HG02623 (cell line): ENCODE measurements at regions not wholly inside any gene's neighbourhood (a gene's known extent, or its start where the extent isn't known, plus 50 kb on each side); places are given as distances from the start of the nearest gene placed in this dataset.
"Not testable (repeated sequence)": the region's sequence is repeated elsewhere in the genome, so short reads cannot be mapped to it uniquely, and the experiment has no call there.

ENCODE experiments used
- ATAC-seq: cut with Tn5 transposase; IDR thresholded peaks from one replicate; pipeline ENCODE4 v1.9.1; 2021; ENCODE audit warnings: moderate library complexity; ENCODE audit not compliant: unreplicated experiment

- ATAC-seq, result no peak
These were observed 100.0 kb upstream of the TRIM24 start for GRCh38 chr7:138359870-138360559.

GRCh38 chr7:138363721-138364120, 96.3 kb upstream of the TRIM24 start:
- ATAC-seq, result no peak

GRCh38 chr7:138366137-138366536, 93.9 kb upstream of the TRIM24 start:
- not testable (repeated sequence) for ATAC-seq

- not testable (repeated sequence) for ATAC-seq
These were observed 93.4 kb upstream of the TRIM24 start for GRCh38 chr7:138366676-138367075.

GRCh38 chr7:138369797-138370196, 90.3 kb upstream of the TRIM24 start:
- no peak for ATAC-seq

- no peak for ATAC-seq
These were observed 89.1 kb upstream of the TRIM24 start for GRCh38 chr7:138370956-138371355.

GRCh38 chr7:138374119-138374693, 85.9 kb upstream of the TRIM24 start:
- ATAC-seq, result no peak

GRCh38 chr7:138377306-138377705, 82.8 kb upstream of the TRIM24 start:
- ATAC-seq, result no peak

GRCh38 chr7:138378741-138379559, 81.1 kb upstream of the TRIM24 start:
- no peak for ATAC-seq

- ATAC-seq, result no peak
These were observed 77.0 kb upstream of the TRIM24 start for GRCh38 chr7:138382862-138383565.

- ATAC-seq, result no peak
These were observed 73.2 kb upstream of the TRIM24 start for GRCh38 chr7:138386821-138387220.

- ATAC-seq, result no peak
These were observed 72.1 kb upstream of the TRIM24 start for GRCh38 chr7:138387755-138388475.

- ATAC-seq, result no peak
These were observed 71.2 kb upstream of the TRIM24 start for GRCh38 chr7:138388673-138389491.

- ATAC-seq, result no peak
These were observed 64.3 kb upstream of the TRIM24 start for GRCh38 chr7:138395763-138396162.

GRCh38 chr7:138396251-138397070, 63.6 kb upstream of the TRIM24 start:
- ATAC-seq, result peak; percentile 85

GRCh38 chr7:138397071-138397433, 63.0 kb upstream of the TRIM24 start:
- not testable (repeated sequence) for ATAC-seq

- no peak for ATAC-seq
These were observed 61.2 kb upstream of the TRIM24 start for GRCh38 chr7:138398857-138399256.

GRCh38 chr7:138400400-138400886, 59.6 kb upstream of the TRIM24 start:
- ATAC-seq, result no peak

GRCh38 chr7:138402749-138403148, 57.3 kb upstream of the TRIM24 start:
- ATAC-seq, result no peak
